Activated CD8-positive, alpha-beta memory T cell treated with anti-CD3 and anti-CD28 coated beads, Interleukin-2, amount 50 U/mL, for 24 hours (primary cell): ENCODE measurements at regions not wholly inside any gene's neighbourhood (a gene's known extent, or its start where the extent isn't known, plus 50 kb on each side); places are given as distances from the start of the nearest gene placed in this dataset.
"Not testable (repeated sequence)": the region's sequence is repeated elsewhere in the genome, so short reads cannot be mapped to it uniquely, and the experiment has no call there.

Experiments used
- DNase-seq: peaks from one replicate; pipeline ENCODE4 v3.0.0-alpha.2; 2020; ENCODE audit errors: extremely low read depth

DNA sequence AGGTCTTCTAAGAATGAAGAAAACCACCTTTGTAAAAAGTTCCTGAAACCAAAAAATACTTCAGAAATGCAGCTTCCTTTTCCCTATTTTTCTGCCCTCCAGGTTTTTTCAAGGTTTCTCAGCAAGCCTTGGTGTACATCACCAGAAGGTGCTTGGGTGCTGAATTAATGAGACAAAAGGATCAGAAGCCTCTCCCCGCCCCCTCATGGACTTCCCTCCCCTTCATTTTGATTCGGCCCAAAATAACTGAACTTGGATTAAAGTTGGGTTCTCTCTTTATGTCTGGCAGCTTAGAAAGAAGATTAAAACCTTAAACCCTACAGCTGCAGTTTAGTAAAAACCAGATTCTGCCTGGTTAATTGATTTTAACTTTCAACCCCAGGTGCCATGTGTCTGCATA is 121.7 kb upstream of the ERCC4 start:
- no peak for DNase-seq

DNA sequence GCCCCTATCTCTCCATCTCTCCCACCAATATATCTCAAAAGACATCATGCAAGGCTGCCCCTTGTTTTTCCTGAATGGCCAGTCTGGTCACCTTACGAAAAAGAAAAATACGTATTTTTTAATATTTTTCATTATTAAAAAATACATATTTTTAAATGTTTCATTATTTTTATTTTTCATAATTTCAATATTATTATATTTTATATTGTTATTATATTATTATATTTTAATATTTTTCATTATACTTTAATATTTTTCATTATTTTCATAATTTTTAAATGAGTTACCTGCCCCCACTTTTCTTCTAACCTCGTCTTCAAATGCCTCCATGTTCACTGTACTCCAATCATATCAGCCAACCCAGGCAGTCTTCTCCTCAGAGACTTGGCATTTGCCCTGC is 116.0 kb upstream of the ERCC4 start:
- DNase-seq, result no peak

DNA sequence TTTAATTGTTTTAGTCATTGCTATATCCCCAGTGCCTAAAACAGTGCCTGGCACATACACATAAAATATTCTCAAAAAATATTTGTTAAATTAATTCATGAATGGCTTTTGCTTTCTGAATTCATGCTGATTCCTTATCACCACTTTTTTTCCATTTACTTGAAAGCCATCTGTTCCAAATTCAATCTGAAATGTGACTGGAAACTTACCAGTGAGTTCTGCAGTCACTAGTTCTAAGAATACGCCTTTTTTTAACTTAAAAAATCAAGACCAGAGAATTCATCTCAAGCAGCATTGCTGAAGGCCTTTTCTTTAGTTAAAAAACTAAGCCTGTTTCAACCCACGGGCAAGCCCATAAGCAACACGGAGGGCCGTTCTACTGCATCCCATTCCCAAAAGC is 114.0 kb upstream of the ERCC4 start:
- DNase-seq, result no peak

DNA sequence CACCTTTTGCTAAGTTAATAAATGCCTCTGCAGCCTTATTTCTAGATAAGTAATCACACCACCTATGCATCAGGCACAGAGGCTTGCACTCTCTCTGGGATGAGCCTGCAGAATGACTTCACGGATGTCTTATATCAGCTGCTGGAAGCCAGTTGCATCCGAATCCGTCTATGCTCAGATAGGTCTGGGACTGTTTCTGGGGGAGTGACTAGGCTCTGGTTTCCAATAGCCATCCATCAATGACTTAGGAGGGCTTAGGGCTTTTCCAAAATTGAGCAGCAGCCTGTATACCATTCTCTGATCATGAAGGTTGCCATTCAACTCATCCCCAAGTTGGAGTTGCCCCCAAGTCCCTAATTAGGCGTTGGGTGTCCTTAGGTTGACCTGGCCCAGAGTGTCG is 113.3 kb upstream of the ERCC4 start:
- no peak for DNase-seq

DNA sequence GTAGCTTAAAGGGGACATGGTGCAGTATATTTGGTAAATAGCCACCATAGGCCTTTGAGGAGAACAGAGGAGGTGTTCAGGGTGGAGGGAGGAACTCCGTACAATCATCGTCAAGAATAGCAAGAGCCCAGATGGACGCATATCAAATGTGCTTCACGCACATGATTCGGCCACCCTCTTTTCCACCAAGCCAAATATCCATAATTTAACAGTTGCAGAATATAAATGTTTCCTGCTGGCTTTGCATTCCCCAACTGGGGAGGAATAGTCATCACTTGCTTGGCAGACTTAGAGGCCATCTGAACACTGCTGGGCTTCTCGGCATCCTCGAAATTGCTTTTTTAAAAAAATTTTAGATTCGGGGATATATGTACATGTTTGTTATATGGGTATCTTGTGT is 111.9 kb upstream of the ERCC4 start:
- no peak for DNase-seq

DNA sequence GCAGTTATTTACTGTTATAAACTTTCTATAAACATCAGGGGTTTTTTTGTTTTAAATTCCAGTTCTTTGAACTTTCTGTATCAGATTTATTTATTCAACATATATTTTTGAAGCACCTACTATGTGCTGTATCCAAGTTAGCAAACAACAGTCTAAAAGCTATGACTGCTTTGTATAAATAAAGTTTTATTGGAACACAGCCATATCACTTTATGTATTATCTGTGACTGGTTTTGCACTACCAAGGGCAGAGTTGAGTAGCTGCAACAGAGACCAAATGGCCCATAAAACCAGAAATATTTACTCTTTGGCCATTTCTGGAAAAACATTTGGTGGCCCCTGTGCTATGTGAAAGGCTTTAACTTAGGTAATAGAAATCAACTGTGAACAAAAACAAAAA is 110.2 kb upstream of the ERCC4 start:
- DNase-seq, result no peak

DNA sequence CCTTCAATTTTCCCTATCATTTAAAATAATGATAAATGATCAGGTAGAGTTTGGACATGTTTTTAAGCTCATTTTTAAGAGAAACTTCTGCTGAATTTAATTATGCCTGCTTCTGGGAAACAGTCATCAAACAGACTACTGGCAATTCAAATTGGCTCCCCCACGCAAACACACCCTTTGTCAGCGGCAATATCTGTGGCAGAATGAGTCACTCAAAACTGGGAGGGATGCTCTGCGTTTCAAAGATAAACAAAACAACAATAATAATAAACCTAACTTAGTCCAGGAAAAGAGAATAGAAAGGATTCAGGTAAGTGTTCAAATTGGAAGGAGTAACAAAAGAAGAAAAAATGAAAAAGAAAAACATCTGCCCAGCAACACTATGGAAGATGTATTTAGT is 108.1 kb upstream of the ERCC4 start:
- DNase-seq, result no peak

DNA sequence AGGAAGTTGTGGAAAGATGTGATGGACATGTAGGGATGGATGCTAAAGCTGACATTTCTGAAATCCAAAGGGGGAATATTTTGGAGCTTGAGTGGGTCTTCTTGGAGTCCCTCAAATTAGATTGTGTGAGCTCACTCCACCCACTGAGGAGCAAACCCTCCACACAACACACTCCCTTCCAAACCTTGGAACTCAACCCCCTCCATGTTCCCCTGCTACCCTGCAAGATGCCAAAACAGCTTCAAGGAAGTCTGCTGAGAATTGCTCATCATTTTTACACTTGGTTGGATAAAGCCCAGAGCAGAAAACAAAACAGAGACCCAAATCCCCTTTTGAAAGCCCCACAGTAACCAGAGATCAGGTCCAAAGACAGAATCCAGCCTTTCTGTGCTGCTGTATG is 103.3 kb upstream of the ERCC4 start:
- DNase-seq, result no peak

DNA sequence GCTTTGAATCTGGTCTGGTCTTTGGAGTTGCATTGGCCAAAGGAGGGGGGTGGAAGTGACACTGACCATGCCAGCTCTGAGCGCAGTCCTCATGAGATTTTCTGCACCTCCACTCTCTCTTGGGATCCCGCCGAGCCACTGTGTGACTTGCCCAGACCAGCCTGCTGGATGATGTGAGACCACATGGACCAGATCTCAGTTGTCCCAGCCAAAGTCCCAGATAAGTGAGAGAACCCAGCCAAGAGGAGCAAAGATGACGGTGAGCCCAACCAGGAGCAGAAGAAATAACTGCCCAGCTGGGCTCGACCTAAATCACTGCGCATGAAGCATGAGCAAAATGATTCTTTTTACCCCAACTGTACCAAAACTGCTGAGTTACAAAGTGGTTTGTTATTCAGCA is 96.5 kb upstream of the ERCC4 start:
- no peak for DNase-seq

DNA sequence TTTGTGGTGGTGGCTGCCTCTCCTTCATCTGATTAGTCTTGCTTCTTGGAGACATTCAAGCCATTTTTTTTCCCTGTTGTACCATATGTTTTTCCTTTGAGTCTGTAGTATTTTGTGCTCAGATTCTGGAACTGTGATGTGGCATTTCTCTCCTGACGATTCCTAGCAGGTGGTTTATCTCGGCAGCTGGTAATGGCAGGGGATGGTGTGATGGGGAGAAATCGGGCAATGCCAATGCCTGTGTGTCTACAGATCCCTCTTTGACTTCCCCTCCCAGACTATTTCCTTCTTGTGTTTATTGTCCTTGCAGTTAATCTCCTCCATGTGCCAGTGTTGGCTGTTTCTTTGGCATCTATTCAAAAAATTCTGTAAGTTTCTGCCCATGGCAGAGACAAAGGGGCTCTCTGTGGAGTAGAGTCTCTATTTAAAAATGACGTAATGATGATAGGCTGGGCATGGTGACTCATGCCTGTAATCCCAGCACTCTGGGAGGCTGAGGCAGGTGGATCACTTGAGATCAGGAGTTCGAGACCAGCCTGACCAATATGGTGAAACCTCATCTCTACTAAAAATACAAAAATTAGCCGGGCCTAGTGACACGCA is 90.2 kb upstream of the ERCC4 start:
- DNase-seq, result no peak

DNA sequence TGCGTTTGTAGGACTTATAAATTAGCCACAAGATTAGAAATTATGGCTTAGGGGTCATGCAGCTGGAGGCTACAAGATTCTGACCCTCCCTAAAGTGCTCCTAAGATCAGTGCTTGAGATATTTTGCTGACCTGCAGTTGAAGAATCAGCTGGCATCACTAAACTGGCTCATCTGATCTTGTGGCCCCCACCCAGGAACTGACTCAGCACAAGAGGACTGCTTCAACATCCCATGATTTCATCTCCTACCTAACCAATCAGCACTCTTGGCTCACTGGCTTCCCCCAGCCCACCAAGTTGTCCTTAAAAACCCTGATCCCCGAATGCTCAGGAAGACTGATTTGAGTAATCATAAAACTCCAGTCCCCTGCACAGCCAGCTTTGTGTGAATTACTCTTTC is 86.4 kb upstream of the ERCC4 start:
- no peak for DNase-seq

DNA sequence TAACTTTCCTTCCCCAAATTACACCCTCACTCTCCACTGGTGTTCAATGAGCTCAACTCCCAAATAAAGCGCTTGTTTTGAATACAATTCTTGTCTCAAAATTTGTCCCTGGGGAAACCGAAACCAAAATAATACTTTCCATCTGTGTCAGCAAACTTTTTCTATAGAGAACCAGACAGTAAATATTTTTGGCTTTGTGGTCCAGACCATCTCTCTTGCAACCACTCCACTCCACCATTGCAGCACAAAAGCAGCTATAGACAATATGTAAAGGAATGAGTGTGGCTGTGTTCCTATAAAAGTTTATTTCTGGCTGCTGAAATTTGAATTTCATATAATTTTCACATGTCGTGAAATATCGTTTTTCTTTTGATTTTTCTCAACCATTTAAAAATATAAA is 84.6 kb upstream of the ERCC4 start:
- no peak for DNase-seq

DNA sequence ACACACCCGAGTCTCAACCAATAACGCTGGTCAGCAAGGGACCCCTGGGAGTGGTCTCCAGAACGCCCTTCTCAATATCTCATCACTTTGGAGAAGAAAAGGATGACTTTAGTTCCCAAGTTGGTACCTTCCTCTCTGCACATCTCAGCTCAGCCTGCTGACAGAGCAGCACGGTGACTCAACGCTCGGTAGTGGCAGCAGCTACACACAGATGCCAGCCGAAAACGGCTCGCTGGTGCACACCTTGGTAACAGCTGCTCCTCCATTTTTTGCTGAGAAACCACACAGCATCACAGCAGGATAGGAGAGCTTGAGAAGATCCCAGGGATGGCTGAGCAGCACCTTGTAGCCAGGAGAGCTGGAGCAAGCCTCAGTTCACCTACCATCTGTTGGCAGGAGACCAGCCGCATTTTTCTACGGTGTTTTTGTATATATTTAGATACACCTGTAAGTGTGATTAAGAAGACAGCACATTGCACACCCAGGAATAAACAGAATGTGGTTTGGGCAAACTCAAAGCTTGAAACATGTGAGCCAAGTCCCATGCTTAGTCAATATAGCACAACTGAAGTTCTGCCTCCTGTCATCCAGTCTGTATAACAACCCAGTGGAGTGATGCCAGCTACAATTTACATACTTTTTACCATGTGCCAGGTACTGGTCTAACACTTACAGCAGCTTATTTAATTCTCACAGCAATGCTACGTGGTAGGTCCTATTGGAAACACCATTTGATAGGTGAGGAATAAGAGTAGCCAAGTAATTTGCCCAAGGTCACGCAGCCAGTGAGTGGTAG is 83.8 kb upstream of the ERCC4 start:
- no peak for DNase-seq

DNA sequence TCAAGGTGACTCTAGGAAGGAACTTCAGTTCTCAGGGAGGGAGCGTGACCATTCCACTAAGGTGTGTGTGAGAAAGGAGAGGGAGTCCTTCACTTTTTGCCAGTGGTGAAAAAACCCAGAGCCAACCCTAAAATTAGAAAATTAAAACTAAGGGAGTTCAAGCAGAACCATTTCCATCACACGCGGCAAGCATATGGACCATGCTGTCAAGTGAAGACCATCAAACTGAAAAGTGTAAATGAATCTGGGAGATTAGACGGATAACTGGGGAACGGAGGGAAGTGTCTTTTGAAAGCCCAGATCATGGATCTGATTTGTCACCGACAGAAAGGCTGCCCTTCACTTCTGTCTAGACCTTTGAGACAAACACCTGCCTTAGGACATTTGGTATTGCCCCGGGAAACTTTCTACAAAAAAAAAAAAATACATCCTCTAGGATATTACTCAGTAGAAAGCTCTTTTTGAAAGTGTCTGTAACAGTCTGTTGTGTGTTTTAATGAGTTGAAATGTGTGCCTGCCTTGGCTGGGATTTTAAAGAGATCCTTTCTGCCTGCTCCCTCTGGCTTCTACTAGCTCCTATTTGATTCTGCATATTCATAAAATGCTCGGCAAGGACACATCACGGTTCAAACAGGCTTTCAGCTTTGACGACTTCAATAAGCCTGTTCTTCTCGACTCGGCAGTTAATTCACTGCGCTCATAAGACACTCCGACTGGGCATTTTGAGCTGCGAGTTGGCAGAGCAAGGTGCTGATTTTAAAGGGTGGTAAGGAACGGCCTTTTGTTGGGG is 81.4 kb upstream of the ERCC4 start:
- no peak for DNase-seq

DNA sequence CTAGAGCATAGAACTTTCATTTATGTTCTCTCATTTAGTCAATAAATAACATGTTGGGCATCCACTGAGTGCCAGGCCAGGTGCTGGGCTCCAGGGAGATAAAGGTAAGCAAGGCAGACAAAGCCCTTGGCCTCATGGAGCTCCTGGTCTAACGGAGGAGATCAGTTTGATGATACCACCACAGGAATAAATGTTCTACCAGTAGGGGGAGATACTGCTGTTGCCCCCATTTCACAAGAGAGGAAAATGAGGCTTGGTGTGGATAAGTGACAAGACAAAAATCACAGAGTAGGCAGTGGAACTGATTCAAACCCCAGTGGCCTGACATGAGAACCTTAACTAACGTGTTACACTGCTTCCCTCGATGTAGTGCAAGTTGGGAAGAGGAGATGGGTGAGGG is 80.4 kb upstream of the ERCC4 start:
- no peak for DNase-seq

DNA sequence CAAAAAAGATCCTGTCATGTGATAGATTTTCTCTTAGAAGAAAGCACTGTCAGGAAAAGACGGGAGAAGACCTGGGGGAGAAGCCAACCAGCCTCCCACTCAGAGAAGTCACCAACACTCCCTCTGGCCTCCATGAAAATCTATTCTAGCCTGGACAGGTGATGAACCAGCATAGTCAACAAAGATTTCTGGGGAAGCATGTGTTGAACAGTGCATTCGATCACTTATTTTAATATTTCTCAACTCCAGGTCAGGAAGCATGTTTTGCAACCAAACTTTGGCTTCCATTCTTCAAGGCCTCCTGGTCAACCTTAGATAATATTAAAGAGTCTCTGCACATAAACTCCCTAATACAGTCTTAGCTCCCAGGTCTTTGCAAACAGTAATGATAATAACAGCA is 74.7 kb upstream of the ERCC4 start:
- no peak for DNase-seq

DNA sequence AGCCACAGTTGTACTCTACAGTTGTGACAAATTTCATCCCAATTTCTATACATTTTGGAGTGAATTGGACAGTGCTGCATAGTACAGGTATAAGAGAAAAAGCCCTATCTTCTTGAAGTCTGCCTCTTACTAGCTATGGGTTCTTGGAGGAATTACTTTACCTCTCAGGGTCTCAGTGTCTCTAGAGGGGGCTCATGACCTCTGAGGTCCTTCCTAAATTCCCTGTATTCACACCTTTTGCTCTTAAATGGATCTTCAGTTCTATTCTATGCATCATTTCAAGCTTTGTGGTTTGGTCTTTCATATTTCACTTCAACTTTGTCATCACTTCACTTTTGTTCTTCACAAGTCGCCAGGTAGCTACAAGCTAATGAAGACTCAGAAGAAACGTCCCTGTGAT is 71.2 kb upstream of the ERCC4 start:
- DNase-seq, result no peak

DNA sequence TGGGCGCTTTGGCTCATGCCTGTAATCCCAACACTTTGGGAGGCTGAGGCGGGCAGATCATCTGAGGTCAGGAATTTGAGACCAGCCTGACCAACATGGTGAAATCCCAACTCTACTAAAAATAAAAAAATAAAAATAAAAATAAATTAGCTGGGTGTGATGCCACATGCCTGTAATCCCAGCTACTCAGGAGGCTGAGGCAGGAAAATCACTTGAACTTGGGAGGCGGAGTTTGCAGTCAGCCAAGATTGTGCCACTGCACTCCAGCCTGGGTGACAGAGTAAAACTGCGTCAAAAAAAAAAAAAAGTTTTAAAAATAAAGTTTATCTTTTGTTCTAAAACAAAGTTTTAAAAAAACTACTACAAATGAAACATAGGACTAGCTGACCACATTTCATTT is 69.8 kb upstream of the ERCC4 start:
- DNase-seq, result not testable (repeated sequence)

DNA sequence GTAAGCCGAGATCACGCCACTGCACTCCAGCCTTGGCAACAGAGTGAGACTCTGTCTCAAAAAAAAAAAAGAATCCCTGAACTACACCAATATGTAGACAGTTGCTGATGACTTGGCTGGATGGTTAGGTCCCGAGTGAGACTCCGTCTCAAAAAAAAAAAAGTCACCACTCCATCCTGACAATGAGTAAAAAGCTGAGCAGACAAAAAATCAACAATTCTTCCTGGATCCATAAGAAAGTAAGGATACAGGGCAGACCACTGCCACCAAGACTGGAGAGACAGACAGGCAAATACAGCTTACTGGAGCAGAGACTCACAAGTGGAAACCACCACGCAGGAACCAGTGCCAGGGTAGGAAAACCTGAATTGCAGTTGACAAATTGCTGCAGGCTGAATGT is 67.1 kb upstream of the ERCC4 start:
- no peak for DNase-seq

DNA sequence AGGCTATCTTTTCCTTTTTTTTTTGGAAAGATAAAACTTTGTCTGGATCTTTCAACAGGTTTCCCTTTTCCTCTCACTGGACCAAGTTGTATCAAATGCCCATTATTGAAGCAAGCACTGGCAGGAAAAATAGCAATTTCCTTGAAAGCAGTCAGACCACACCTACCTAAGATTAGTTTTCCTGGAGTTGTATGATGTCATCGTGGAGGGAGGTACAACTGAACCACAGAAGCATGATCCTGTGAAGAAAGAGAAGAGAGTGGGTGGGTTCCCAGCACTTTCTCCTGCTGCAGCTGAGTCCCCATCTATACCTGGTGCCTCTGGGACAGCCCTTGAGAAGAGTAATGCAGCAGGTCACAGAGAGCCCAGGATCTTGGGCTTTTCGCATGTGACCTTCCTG is 63.6 kb upstream of the ERCC4 start:
- no peak for DNase-seq

DNA sequence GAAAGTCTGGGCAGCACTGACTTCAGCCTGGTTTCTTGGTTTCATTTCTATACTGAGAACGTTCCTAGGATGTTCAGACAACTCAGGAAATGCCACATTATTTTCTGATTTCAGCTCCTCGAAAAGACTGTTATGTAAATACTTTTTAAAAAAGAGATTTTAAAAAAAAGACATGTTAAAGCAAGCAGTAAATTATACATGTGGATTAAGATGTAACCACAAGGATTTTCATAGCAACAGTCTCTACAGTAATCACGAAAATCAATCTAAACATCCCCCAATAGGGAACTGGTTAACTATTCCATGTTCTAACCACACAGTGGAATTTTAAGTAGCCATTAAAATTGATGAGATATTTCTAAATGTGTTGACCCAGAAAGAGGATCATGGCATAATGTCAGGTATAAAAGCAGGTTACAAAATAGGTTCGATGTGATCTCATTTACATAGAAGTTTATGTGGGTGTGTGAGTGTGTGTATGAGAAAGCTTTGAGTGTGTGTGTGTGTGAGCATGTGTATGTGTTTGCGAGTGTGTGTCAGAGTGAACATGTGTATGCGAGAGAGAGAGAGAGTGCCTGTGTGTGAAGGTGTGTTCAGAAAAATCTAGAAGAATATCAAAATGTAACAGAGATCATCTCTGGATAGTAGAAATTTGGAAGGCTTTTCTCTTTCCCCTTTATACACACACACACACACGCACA is 63.0 kb upstream of the ERCC4 start:
- DNase-seq, result no peak

DNA sequence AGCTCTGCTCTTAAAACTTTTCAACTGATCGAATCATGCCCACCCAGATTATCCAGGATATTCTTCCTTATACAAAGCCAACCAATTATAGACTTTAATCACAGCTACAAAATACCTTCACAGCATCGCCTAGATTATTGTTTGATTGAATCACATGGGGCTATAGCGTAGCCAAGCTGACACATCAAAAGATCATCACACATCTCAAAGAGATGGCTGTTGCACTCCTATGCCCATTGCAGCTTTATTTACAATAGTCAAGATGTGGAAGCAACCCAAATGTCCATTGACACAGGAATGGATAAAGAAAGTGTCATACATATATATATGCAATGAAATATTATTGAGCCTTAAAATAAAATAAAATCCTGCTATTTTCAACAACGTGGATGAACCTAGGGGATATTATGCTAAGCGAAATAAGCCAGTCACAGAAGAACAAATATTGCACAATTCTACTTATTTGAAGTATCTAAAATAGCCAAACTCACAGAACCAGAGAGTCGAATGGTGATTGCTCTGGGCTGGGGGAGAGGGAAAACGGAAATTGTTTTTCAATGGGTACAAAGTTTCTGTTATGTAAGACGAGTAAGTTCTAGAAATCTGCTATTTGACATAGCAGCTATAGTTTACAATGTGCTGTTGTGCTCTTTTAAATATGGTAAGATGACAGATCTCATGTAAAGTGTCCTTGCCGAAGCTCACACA is 60.9 kb upstream of the ERCC4 start:
- DNase-seq, result no peak
